GM19043 (cell line): ENCODE measurements at regions not wholly inside any gene's neighbourhood (a gene's known extent, or its start where the extent isn't known, plus 50 kb on each side); places are given as distances from the start of the nearest gene placed in this dataset.

Experiments
- ATAC-seq: cut with Tn5 transposase; IDR thresholded peaks from one replicate; pipeline ENCODE4 v1.9.1; 2021; ENCODE audit warnings: low read depth; ENCODE audit not compliant: unreplicated experiment

GRCh38 chr13:78430166-78430791 is 173.1 kb downstream of the POU4F1 start:
- ATAC-seq: no peak

GRCh38 chr13:78428646-78429045 is 174.7 kb downstream of the POU4F1 start:
- no peak for ATAC-seq

GRCh38 chr13:78426183-78426582 is 177.2 kb downstream of the POU4F1 start:
- no peak for ATAC-seq

GRCh38 chr13:78420814-78421213 is 182.5 kb downstream of the POU4F1 start:
- ATAC-seq: peak; percentile 78

GRCh38 chr13:78413887-78414553 is 189.3 kb downstream of the POU4F1 start:
- no peak for ATAC-seq

GRCh38 chr13:78410847-78411246 is 192.5 kb downstream of the POU4F1 start:
- no peak for ATAC-seq

- ATAC-seq: no peak
These were observed 193.2 kb downstream of the POU4F1 start for GRCh38 chr13:78410164-78410563.

- ATAC-seq: peak; percentile 48
These were observed 194.2 kb downstream of the POU4F1 start for GRCh38 chr13:78409172-78409571.

GRCh38 chr13:78404846-78405360 is 198.4 kb downstream of the POU4F1 start:
- ATAC-seq: no peak

- no peak for ATAC-seq
These were observed 200.5 kb downstream of the POU4F1 start for GRCh38 chr13:78402708-78403400.

- no peak for ATAC-seq
These were observed 201.3 kb downstream of the POU4F1 start for GRCh38 chr13:78401873-78402707.

GRCh38 chr13:78398743-78399410 is 204.5 kb downstream of the POU4F1 start:
- ATAC-seq: peak; percentile 93

GRCh38 chr13:78393286-78394142 is 209.8 kb downstream of the POU4F1 start:
- ATAC-seq: no peak

- ATAC-seq: no peak
These were observed 219.5 kb downstream of the POU4F1 start for GRCh38 chr13:78383899-78384298.

GRCh38 chr13:78383071-78383484 is 220.3 kb downstream of the POU4F1 start:
- ATAC-seq: no peak

GRCh38 chr13:78382491-78382890 is 220.9 kb downstream of the POU4F1 start:
- ATAC-seq: no peak

GRCh38 chr13:78376822-78377221 is 226.5 kb downstream of the POU4F1 start:
- no peak for ATAC-seq

- ATAC-seq: no peak
These were observed 227.3 kb downstream of the POU4F1 start for GRCh38 chr13:78376033-78376432.

GRCh38 chr13:78372581-78372980 is 230.8 kb downstream of the POU4F1 start:
- ATAC-seq: no peak
